ENCODE measurements at regions not wholly inside any gene's neighbourhood (a gene's known extent, or its start where the extent isn't known, plus 50 kb on each side); places are given as distances from the start of the nearest gene placed in this dataset.

GRCh38 chr5:17087035-17087434 lies 130.4 kb upstream of the BASP1 start:
- no peak for TF ChIP-seq YY1 (IDR thresholded peaks at IDR 0.05; ENCODE audit: insufficient read depth, insufficient read length)
- TF ChIP-seq SUZ12 (IDR thresholded peaks at IDR 0.05; ENCODE audit: extremely low read depth, insufficient read depth, insufficient read length): no peak
- TF ChIP-seq ZNF274 (IDR thresholded peaks at IDR 0.05; ENCODE audit: low read depth, low read length): no peak
